GM04504 (cell line): ENCODE measurements at regions not wholly inside any gene's neighbourhood (a gene's known extent, or its start where the extent isn't known, plus 50 kb on each side); places are given as distances from the start of the nearest gene placed in this dataset.
A peak's percentile ranks its signal among the peaks of the same experiment; 100 is the strongest.

Experiments
- DNase-seq: peaks from one replicate; pipeline ENCODE4 v3.0.0-alpha.2; 2012; ENCODE audit warnings: low read depth

- no peak for DNase-seq
Observed at GRCh38 chr1:199109160-199109559, 470.3 kb downstream of the PTPRC start.

GRCh38 chr1:199112365-199112764 is 473.5 kb downstream of the PTPRC start:
- DNase-seq = no peak

- peak; percentile 24 for DNase-seq
Observed at GRCh38 chr1:199113265-199113869, 474.5 kb downstream of the PTPRC start.

DNA sequence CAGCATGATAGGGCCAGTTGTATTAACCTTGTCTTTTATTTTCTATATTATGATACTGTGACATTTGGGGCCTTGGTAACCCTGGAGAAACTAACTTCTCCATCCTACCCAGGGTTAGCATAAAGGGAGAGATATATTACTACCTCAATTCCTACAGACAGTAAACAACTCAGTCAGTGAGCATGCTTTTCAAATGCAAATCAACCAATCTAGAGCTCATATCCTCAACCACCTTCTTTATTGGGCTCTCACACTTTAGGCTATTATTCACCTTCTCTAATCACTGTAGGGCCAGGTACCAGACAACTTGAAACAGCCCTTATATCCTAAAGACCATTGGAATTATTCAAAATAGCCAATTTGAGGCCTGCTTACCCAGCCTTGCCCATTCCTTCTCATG is 477.6 kb downstream of the PTPRC start:
- no peak for DNase-seq

- DNase-seq = no peak
Observed at GRCh38 chr1:199121047-199121446, 482.2 kb downstream of the PTPRC start.

DNA sequence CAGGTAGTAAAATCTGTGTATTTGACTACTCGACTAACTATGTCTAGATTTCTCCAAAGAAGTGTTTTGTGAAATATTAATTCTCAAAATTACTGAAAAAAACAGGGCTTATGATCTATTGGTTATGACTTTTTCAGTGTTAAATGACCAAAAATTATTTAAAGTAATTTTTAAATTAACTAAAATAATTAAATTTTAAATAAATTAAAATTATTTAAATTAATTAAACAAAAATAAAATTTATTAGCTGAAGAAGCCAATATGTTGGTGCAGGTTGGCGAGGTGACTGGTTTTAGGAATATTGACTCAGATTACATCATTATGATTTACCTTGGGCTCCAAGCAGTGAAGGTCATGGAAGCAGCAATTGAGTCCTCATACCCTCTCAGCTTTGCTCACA is 483.2 kb downstream of the PTPRC start:
- DNase-seq = no peak

GRCh38 chr1:199122532-199123311 is 483.9 kb downstream of the PTPRC start:
- DNase-seq = peak; percentile 5

- peak; percentile 90 for DNase-seq
Observed at GRCh38 chr1:199123615-199124014, 484.8 kb downstream of the PTPRC start.

DNA sequence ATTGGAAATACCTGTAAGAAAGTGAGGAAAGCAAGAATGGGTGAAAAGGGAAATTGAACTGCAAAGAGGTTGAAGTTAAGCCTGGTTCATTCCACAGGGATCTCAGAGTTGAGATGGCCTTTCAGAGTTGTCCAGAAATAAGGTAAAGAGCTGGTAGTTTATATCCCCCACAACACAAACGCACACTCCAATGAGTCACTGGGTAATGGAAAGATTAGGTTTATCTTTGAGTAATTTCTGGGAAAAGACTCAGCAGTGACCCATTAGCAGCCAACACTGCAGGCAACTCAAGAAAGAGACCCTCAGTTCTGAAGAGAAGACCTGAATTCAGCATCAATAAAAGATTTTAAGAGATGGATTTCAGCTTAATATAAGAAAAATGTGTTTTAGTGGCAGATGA is 485.5 kb downstream of the PTPRC start:
- DNase-seq = no peak

DNA sequence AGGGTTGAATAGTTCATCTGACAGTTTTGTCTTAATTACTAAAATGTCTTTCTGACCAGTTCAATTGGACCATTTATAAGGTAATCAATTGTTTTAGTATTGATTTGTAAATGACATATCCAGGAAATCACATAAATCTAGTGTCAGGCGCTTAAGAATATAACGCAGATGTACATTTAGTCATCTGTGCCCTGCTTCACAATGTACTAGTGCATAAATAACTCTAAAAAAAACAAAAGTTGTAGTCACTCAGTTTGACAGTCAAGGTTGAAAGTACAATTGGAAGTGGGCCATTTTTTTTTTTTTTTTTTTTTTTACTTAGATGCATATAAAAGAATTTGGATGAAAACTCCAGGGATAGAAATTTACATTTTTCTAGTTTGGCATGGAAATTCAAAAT is 490.4 kb downstream of the PTPRC start:
- DNase-seq = no peak

GRCh38 chr1:199132006-199132405 is 493.2 kb downstream of the PTPRC start:
- DNase-seq = no peak

GRCh38 chr1:199135901-199136300 is 497.1 kb downstream of the PTPRC start:
- DNase-seq = no peak

GRCh38 chr1:199138061-199138460 is 499.2 kb downstream of the PTPRC start:
- DNase-seq = no peak

GRCh38 chr1:199149591-199149990 is 510.8 kb downstream of the PTPRC start:
- DNase-seq = no peak

GRCh38 chr1:199150756-199151155 is 511.9 kb downstream of the PTPRC start:
- no peak for DNase-seq

- no peak for DNase-seq
Observed at GRCh38 chr1:199151634-199152425, 513.0 kb downstream of the PTPRC start.

- DNase-seq = no peak
Observed at GRCh38 chr1:199152676-199153075, 513.8 kb downstream of the PTPRC start.

- no peak for DNase-seq
Observed at GRCh38 chr1:199155166-199156019, 516.6 kb downstream of the PTPRC start.

GRCh38 chr1:199157494-199157893 is 518.7 kb downstream of the PTPRC start:
- no peak for DNase-seq

DNA sequence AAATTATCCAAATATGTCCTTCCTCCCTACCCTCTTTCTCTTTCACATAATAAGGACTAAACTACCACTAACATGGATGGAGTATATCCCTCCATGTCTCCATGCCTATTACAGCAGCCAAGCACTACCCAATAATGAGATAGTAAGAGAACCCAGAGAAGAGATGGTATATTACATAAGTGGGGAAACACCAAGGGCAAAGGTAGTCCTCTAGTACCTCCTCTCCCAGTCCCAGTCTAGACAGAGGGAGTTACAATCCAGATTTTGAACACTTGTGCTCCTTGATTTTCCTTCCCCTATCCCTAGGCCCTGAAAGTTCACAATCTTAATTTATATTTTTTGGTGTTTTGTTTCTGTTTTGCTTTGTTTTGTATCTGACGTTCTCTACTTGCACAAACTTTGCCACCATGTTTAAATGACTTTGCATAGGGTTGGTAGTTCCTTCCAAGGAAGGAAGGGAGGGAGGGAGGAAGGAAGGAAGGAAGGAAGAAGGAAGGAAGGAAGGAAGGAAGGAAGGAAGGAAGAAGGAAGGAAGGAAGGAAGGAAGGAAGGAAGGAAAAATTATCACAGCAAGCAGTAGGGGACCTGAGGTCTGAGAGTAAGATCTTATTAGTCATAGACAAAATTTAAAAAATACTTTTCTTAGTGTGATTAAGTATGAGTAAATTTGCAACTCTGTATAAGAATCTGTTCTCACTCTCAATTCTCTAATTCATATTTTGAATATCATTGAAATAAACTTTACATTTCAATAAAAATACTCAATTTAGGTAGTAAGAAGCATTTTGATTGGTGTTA is 521.9 kb downstream of the PTPRC start:
- no peak for DNase-seq

DNA sequence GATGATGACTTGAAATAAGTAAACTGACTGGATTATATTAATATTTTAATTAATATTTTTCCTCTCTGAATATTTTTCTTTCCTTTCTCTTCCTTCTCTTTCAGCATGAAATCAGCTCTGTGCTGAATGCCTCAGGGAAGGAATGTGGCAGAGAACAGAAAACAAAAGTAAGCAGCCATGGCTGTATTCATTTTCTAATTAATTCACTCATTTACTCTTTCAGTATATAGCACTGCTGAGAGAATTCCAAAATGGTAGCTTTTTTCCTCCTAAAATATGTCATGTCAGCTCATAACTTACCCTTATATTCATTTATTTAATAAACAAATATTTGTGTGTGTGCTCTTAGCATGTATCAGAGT is 522.5 kb downstream of the PTPRC start:
- DNase-seq = no peak
